Loucy (cell line): ENCODE measurements at regions not wholly inside any gene's neighbourhood (a gene's known extent, or its start where the extent isn't known, plus 50 kb on each side); places are given as distances from the start of the nearest gene placed in this dataset.

Experiments used
- H2AFZ ChIP-seq: fragments of 200-600 bp; sonication (generic); 2 replicates; pipeline ENCODE4 v1.6.0; 2016; ENCODE audit warnings: antibody characterized with exemption, mild to moderate bottlenecking, low read length, moderate library complexity
- H3F3A ChIP-seq: fragments of 200-600 bp; 2 replicates; pipeline ENCODE4 v1.6.0; 2016; ENCODE audit warnings: antibody characterized with exemption, low read depth, mild to moderate bottlenecking
- H3K27me3 ChIP-seq: fragments of 200-600 bp; sonication (generic); 2 replicates; pipeline ENCODE4 v1.6.1; 2014; ENCODE audit warnings: low read length, mild to moderate bottlenecking; ENCODE audit not compliant: insufficient read depth, poor library complexity, severe bottlenecking
- H3K36me3 ChIP-seq: fragments of 200-600 bp; sonication (generic); 2 replicates; pipeline ENCODE4 v1.6.1; 2016; ENCODE audit warnings: low read length; ENCODE audit not compliant: insufficient read depth
- H3K4me1 ChIP-seq: fragments of 200-600 bp; sonication (generic); 2 replicates; pipeline ENCODE4 v1.5.1; 2014; ENCODE audit warnings: low read length, mild to moderate bottlenecking; ENCODE audit not compliant: insufficient read depth, poor library complexity, severe bottlenecking
- H3K4me2 ChIP-seq: fragments of 200-600 bp; sonication (generic); 2 replicates; pipeline ENCODE4 v1.6.0; 2014; ENCODE audit warnings: antibody characterized with exemption, low read length, low read depth, mild to moderate bottlenecking; ENCODE audit not compliant: poor library complexity, severe bottlenecking
- H3K4me3 ChIP-seq: fragments of 200-600 bp; sonication (generic); 2 replicates; pipeline ENCODE4 v1.5.1; 2014; ENCODE audit warnings: low read length, mild to moderate bottlenecking, mixed read lengths; ENCODE audit not compliant: poor library complexity, severe bottlenecking
- H3K79me2 ChIP-seq: fragments of 200-600 bp; sonication (generic); 2 replicates; pipeline ENCODE4 v1.6.1; 2014; ENCODE audit warnings: low read length; ENCODE audit not compliant: insufficient read depth
- H3K9ac ChIP-seq: fragments of 200-600 bp; sonication (generic); 2 replicates; pipeline ENCODE4 v1.6.0; 2014; ENCODE audit warnings: mild to moderate bottlenecking, low read depth, low read length, moderate library complexity; ENCODE audit not compliant: poor library complexity, severe bottlenecking
- H3K9me2 ChIP-seq: fragments of 200-600 bp; sonication (generic); replicated peaks from 2 replicates; pipeline ENCODE4 v1.6.1; 2016; ENCODE audit warnings: low read depth, low read length, mixed read lengths
- H3K9me3 ChIP-seq: fragments of 200-600 bp; sonication (generic); 2 replicates; pipeline ENCODE4 v1.6.1; 2014; ENCODE audit warnings: mild to moderate bottlenecking, antibody characterized with exemption, low read length, low read depth; ENCODE audit not compliant: insufficient read depth
- H4K20me1 ChIP-seq: fragments of 200-600 bp; sonication (generic); 2 replicates; pipeline ENCODE4 v1.6.0; 2014; ENCODE audit warnings: antibody characterized with exemption, low read length, mild to moderate bottlenecking; ENCODE audit not compliant: insufficient read depth, poor library complexity, severe bottlenecking
- CTCF ChIP-seq: fragments of 200-600 bp; sonication (generic); conservative IDR thresholded peaks from 2 replicates; pipeline ENCODE4 v1.5.1; 2014; ENCODE audit warnings: mild to moderate bottlenecking, antibody characterized with exemption, low read length
- EZH2phosphoT487 ChIP-seq: fragments of 200-600 bp; IDR thresholded peaks from 2 replicates; pipeline ENCODE4 v1.6.1; 2018; ENCODE audit warnings: antibody characterized with exemption, mild to moderate bottlenecking, moderate library complexity, borderline replicate concordance

GRCh38 chr3:117105686-117106085, 396.1 kb downstream of the TUSC7 start:
- Histone ChIP-seq H3K9ac (no peak overlapping the region), H3K27me3 (no peaks in the 10 kb centered on the region), H3K79me2 (no peaks in the 10 kb centered on the region), H2AFZ (no peak overlapping the region), H3F3A (no peaks in the 10 kb centered on the region), H3K4me3 (no peak overlapping the region), H3K36me3 (no peaks in the 10 kb centered on the region), H3K9me2 (no peaks in the 10 kb centered on the region), H3K4me2 (no peak overlapping the region), H3K4me1 (no peaks in the 10 kb centered on the region), H4K20me1 (no peaks in the 10 kb centered on the region), H3K9me3 (no peaks in the 10 kb centered on the region)
- TF ChIP-seq EZH2phosphoT487 = no peak
- no peak for TF ChIP-seq CTCF

GRCh38 chr3:117106396-117106795, 396.8 kb downstream of the TUSC7 start:
- Histone ChIP-seq H3K27me3 (no peaks in the 10 kb centered on the region), H3K9me2 (no peaks in the 10 kb centered on the region), H2AFZ (no peak overlapping the region), H3K4me2 (no peak overlapping the region), H3K79me2 (no peaks in the 10 kb centered on the region), H3K4me3 (no peak overlapping the region), H3K9ac (no peak overlapping the region), H3K4me1 (no peaks in the 10 kb centered on the region), H4K20me1 (no peaks in the 10 kb centered on the region), H3K9me3 (no peaks in the 10 kb centered on the region), H3F3A (no peaks in the 10 kb centered on the region), H3K36me3 (no peaks in the 10 kb centered on the region)
- TF ChIP-seq CTCF = no peak

GRCh38 chr3:117107946-117108345, 398.4 kb downstream of the TUSC7 start:
- H2AFZ ChIP-seq = no peak overlapping the region
- H3K36me3 ChIP-seq = no peaks in the 10 kb centered on the region
- no peaks in the 10 kb centered on the region for H3K9me2 ChIP-seq
- H3K4me1 ChIP-seq = no peaks in the 10 kb centered on the region
- H3K4me2 ChIP-seq = no peak overlapping the region
- no peak for TF ChIP-seq EZH2phosphoT487
- no peak for TF ChIP-seq CTCF
- no peaks in the 10 kb centered on the region for H3K27me3 ChIP-seq
- H3K9ac ChIP-seq = no peak overlapping the region
- no peak overlapping the region for H3K4me3 ChIP-seq
- no peaks in the 10 kb centered on the region for H3F3A ChIP-seq
- no peaks in the 10 kb centered on the region for H3K79me2 ChIP-seq
- no peaks in the 10 kb centered on the region for H4K20me1 ChIP-seq
- no peaks in the 10 kb centered on the region for H3K9me3 ChIP-seq
